SK-N-SH (cell line): ENCODE measurements at regions not wholly inside any gene's neighbourhood (a gene's known extent, or its start where the extent isn't known, plus 50 kb on each side); places are given as distances from the start of the nearest gene placed in this dataset.

Source experiments
- CTCF ChIA-PET: fragments of 300-600, 350-600 bp; formaldehyde crosslinking; extraction: SDS; loops from one replicate; lab custom pipeline; 2021; lab: Yijun Ruan, JAX
- POLR2A ChIA-PET: fragments of 350-600 bp; sonication (Branson Sonifier 250); formaldehyde crosslinking; extraction: SDS; loops from one replicate; lab custom pipeline; 2020; ENCODE audit warnings: antibody characterized with exemption, inconsistent platforms; lab: Yijun Ruan, JAX
- DNase-seq: peaks from one replicate; pipeline ENCODE4 v3.0.0; 2012
- H2AFZ ChIP-seq: fragments of 200-600 bp; sonication (generic); 2 replicates; pipeline ENCODE4 v1.8.1; 2016; ENCODE audit warnings: antibody characterized with exemption, mild to moderate bottlenecking, low read depth
- H3F3A ChIP-seq: fragments of 200-600 bp; sonication (generic); replicated peaks from 2 replicates; pipeline ENCODE3; 2016; ENCODE audit warnings: antibody characterized with exemption, mild to moderate bottlenecking; ENCODE audit not compliant: insufficient read depth
- H3K27ac ChIP-seq, 2 experiments: fragments of 200-500 bp in 1 of 2; fragments of 200-600 bp in 1 of 2; sonication (Bioruptor generic) in 1 of 2; sonication (generic), shearing (Covaris generic) in 1 of 2; 2 replicates each; pipeline versions ENCODE4 v1.5.1 to v1.6.1; 2014 to 2016; ENCODE audit warnings: low read depth in 2 of 2, inconsistent platforms in 1 of 2, low read length in 1 of 2, mild to moderate bottlenecking in 1 of 2, mixed read lengths in 1 of 2
- H3K27me3 ChIP-seq: fragments of 200-600 bp; sonication (generic), shearing (Covaris generic); 2 replicates; pipeline ENCODE4 v1.6.1; 2016; ENCODE audit warnings: mixed run types; ENCODE audit not compliant: insufficient read depth
- H3K36me3 ChIP-seq, 2 experiments: fragments of 200-500 bp in 1 of 2; fragments of 200-600 bp in 1 of 2; sonication (Bioruptor generic) in 1 of 2; sonication (generic) in 1 of 2; replicated peaks in 1 of 2; 2 replicates each; pipeline versions ENCODE3 to v1.5.1; 2014 to 2016; ENCODE audit warnings: low read length in 1 of 2, mild to moderate bottlenecking in 1 of 2; ENCODE audit not compliant: insufficient read depth in 2 of 2, control insufficient read depth in 1 of 2
- H3K4me1 ChIP-seq, 2 experiments: fragments of 200-500 bp in 1 of 2; fragments of 200-600 bp in 1 of 2; sonication (Bioruptor generic) in 1 of 2; sonication (generic), shearing (Covaris generic) in 1 of 2; 2 replicates each; pipeline versions ENCODE4 v1.5.1 to v1.6.1; 2014 to 2016; ENCODE audit warnings: low read depth in 1 of 2, low read length in 1 of 2, mixed run types in 1 of 2; ENCODE audit not compliant: insufficient read depth in 2 of 2, control insufficient read depth in 1 of 2
- H3K4me2 ChIP-seq: fragments of 200-600 bp; sonication (generic), shearing (Covaris generic); 2 replicates; pipeline ENCODE4 v1.6.1; 2017; ENCODE audit warnings: mixed run types
- H3K4me3 ChIP-seq, 2 experiments: fragments of 200-500 bp in 1 of 2; fragments of 200-600 bp in 1 of 2; sonication (Bioruptor generic) in 1 of 2; sonication (generic), shearing (Covaris generic) in 1 of 2; 2 replicates each; pipeline versions ENCODE4 v1.5.1 to v1.8.1; 2014 to 2016; ENCODE audit warnings: low read depth in 2 of 2, inconsistent platforms in 1 of 2, low read length in 1 of 2, mild to moderate bottlenecking in 1 of 2, mixed read lengths in 1 of 2, moderate library complexity in 1 of 2
- H3K79me2 ChIP-seq: fragments of 200-600 bp; sonication (generic); 2 replicates; pipeline ENCODE4 v1.8.1; 2017; ENCODE audit warnings: mild to moderate bottlenecking; ENCODE audit not compliant: insufficient read depth
- H3K9ac ChIP-seq: fragments of 200-600 bp; sonication (generic); 2 replicates; pipeline ENCODE4 v1.6.1; 2017; ENCODE audit warnings: mixed run types
- H3K9me2 ChIP-seq: fragments of 200-600 bp; sonication (generic); 2 replicates; pipeline ENCODE4 v1.6.1; 2017; ENCODE audit warnings: mixed run types
- H3K9me3 ChIP-seq: fragments of 200-600 bp; sonication (generic); 2 replicates; pipeline ENCODE4 v1.6.1; 2017; ENCODE audit warnings: mixed run types, mild to moderate bottlenecking, moderate library complexity
- H4K20me1 ChIP-seq: fragments of 200-600 bp; sonication (generic); 2 replicates; pipeline ENCODE4 v1.6.1; 2017; ENCODE audit warnings: mild to moderate bottlenecking, mixed run types; ENCODE audit not compliant: insufficient read depth
- ELF1 ChIP-seq: IDR thresholded peaks from 2 replicates; pipeline ENCODE4 v1.4.0; 2012
- EP300 ChIP-seq, 2 experiments: IDR thresholded peaks; 2 replicates each; pipeline versions ENCODE4 v1.4.0 to v1.6.1; 2012; ENCODE audit warnings: borderline replicate concordance in 1 of 2, low read depth in 1 of 2, low read length in 1 of 2
- FOXM1 ChIP-seq: IDR thresholded peaks from 2 replicates; pipeline ENCODE4 v1.4.0; 2012; ENCODE audit warnings: low read depth, mild to moderate bottlenecking
- GABPA ChIP-seq: IDR thresholded peaks from 2 replicates; pipeline ENCODE4 v1.4.0; 2012; ENCODE audit warnings: low read depth, mild to moderate bottlenecking
- MEF2A ChIP-seq: IDR thresholded peaks from 2 replicates; pipeline ENCODE4 v1.4.0; 2012; ENCODE audit warnings: low read depth, borderline replicate concordance
- NRF1 ChIP-seq: IDR thresholded peaks from 2 replicates; pipeline ENCODE4 v1.6.1; 2012; ENCODE audit warnings: low read depth, mild to moderate bottlenecking, low read length
- RFX5 ChIP-seq: IDR thresholded peaks from 2 replicates; pipeline ENCODE4 v1.6.1; 2012; ENCODE audit warnings: mild to moderate bottlenecking, improper control_type of control experiment, low read length
- RXRA ChIP-seq: IDR thresholded peaks from 2 replicates; pipeline ENCODE4 v1.4.0; 2012; ENCODE audit warnings: low read depth, mild to moderate bottlenecking, borderline replicate concordance
- SIN3A ChIP-seq: IDR thresholded peaks from 2 replicates; pipeline ENCODE4 v1.6.1; 2012; ENCODE audit warnings: low read depth, mild to moderate bottlenecking, low read length, moderate library complexity, borderline replicate concordance
- SMC3 ChIP-seq: IDR thresholded peaks from 2 replicates; pipeline ENCODE4 v1.6.1; 2012; ENCODE audit warnings: low read depth, low read length, improper control_type of control experiment
- TAF1 ChIP-seq: IDR thresholded peaks from 2 replicates; pipeline ENCODE4 v1.6.1; 2012; ENCODE audit warnings: low read depth, mild to moderate bottlenecking, low read length, moderate library complexity, borderline replicate concordance
- TEAD4 ChIP-seq: IDR thresholded peaks from 2 replicates; pipeline ENCODE4 v1.4.0; 2012; ENCODE audit warnings: mild to moderate bottlenecking, borderline replicate concordance; ENCODE audit not compliant: insufficient read depth
- WGBS: methylation state at CpG from one replicate; pipeline ENCODE4 v1.1.6; 2017; ENCODE audit warnings: low lambda C conversion rate; 5-methylcytosine and 5-hydroxymethylcytosine counted together
- TF ChIP-seq, protein P1 (sequence below): IDR thresholded peaks from 2 replicates; pipeline ENCODE4 v1.4.0; 2012; ENCODE audit warnings: low read depth, borderline replicate concordance
- TF ChIP-seq, protein P2 (sequence below): IDR thresholded peaks from 2 replicates; pipeline ENCODE4 v1.4.0; 2012; ENCODE audit warnings: low read depth
- TF ChIP-seq, protein P3 (sequence below): IDR thresholded peaks from 2 replicates; pipeline ENCODE4 v1.6.1; 2012; ENCODE audit warnings: mild to moderate bottlenecking, low read depth, low read length, moderate library complexity

DNA sequence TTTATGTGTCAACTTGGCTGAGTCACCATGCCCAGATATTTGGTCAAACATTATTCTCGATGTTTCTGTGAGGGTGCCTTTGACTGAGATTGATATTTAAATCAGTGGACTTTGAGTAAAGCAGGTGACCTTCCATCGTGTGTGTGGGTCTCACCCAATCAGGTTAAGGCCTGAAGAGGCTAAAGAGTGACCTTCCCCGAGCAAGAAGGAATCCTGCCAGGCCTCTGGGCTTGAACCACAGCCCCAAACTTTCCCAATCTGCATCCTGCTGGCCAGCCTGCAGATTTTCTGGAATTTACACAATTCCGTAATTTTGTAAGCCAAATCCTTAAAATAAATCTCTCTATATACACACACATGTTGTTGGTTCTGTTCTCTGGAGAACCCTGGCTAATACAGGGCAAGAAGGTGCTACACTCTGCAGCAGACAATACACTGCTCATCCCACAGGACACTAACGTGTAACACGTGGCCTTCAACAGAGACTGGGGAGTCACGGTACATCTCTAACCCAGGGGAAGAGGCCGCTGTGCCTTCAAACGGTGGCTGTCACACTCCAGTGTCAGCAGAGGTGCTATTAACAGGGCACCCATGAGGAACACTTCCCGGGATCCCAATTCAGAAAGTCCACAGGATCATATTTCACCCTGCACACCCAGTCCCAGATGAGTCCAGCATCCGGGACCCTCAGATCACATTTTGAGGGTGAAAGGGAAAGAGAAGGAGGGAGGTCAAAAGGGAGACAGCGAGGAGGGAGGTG lies 113.1 kb upstream of the ID2 start:
- POLR2A ChIA-PET = no interaction called here
- CTCF ChIA-PET = interaction anchor here (0.6 kb wide), 1 partner anchor 1103 kb away, joined by 4 read pairs; no protein-coding TSS in a partner anchor

More for the DNA sequence above, 113.1 kb upstream of the ID2 start:
- H3K4me1 ChIP-seq = peaks cover 0 to 9% of the 10 kb centered on the region in 2 experiments; a peak in 1 of 4 replicates
- no peaks in the 10 kb centered on the region for H3K79me2 ChIP-seq
- H3K27me3 ChIP-seq = no peaks in the 10 kb centered on the region; the same call in 1 of the 2 replicates
- DNase-seq = no peak
- no peaks in the 10 kb centered on the region for H3K9me3 ChIP-seq
- no peak overlapping the region for H2AFZ ChIP-seq
- no peak overlapping the region for H3K27ac ChIP-seq
- no peaks in the 10 kb centered on the region for H3F3A ChIP-seq
- no peaks in the 10 kb centered on the region for H3K36me3 ChIP-seq
- WGBS = 72% methylated on average over 10 of the region's 12 CpGs
- no peaks in the 10 kb centered on the region for H4K20me1 ChIP-seq
- no peak for TF ChIP-seq TAF1
- TF ChIP-seq, protein P1, sequence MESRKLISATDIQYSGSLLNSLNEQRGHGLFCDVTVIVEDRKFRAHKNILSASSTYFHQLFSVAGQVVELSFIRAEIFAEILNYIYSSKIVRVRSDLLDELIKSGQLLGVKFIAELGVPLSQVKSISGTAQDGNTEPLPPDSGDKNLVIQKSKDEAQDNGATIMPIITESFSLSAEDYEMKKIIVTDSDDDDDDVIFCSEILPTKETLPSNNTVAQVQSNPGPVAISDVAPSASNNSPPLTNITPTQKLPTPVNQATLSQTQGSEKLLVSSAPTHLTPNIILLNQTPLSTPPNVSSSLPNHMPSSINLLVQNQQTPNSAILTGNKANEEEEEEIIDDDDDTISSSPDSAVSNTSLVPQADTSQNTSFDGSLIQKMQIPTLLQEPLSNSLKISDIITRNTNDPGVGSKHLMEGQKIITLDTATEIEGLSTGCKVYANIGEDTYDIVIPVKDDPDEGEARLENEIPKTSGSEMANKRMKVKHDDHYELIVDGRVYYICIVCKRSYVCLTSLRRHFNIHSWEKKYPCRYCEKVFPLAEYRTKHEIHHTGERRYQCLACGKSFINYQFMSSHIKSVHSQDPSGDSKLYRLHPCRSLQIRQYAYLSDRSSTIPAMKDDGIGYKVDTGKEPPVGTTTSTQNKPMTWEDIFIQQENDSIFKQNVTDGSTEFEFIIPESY = no peak
- TF ChIP-seq FOXM1 = no peak
- TF ChIP-seq SMC3 = no peak
- TF ChIP-seq, protein P2, sequence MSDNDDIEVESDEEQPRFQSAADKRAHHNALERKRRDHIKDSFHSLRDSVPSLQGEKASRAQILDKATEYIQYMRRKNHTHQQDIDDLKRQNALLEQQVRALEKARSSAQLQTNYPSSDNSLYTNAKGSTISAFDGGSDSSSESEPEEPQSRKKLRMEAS = no peak
- no peak for TF ChIP-seq EP300 (IDR thresholded peaks at IDR 0.05; ENCODE audit: borderline replicate concordance in 1 of 2, low read depth in 1 of 2, low read length in 1 of 2)
- TF ChIP-seq, protein P3, sequence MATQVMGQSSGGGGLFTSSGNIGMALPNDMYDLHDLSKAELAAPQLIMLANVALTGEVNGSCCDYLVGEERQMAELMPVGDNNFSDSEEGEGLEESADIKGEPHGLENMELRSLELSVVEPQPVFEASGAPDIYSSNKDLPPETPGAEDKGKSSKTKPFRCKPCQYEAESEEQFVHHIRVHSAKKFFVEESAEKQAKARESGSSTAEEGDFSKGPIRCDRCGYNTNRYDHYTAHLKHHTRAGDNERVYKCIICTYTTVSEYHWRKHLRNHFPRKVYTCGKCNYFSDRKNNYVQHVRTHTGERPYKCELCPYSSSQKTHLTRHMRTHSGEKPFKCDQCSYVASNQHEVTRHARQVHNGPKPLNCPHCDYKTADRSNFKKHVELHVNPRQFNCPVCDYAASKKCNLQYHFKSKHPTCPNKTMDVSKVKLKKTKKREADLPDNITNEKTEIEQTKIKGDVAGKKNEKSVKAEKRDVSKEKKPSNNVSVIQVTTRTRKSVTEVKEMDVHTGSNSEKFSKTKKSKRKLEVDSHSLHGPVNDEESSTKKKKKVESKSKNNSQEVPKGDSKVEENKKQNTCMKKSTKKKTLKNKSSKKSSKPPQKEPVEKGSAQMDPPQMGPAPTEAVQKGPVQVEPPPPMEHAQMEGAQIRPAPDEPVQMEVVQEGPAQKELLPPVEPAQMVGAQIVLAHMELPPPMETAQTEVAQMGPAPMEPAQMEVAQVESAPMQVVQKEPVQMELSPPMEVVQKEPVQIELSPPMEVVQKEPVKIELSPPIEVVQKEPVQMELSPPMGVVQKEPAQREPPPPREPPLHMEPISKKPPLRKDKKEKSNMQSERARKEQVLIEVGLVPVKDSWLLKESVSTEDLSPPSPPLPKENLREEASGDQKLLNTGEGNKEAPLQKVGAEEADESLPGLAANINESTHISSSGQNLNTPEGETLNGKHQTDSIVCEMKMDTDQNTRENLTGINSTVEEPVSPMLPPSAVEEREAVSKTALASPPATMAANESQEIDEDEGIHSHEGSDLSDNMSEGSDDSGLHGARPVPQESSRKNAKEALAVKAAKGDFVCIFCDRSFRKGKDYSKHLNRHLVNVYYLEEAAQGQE = no peak
- no peak for TF ChIP-seq ELF1
- TF ChIP-seq RFX5 = no peak
- TF ChIP-seq GABPA = no peak
- TF ChIP-seq TEAD4 = no peak
- no peak for TF ChIP-seq MEF2A
- no peak for TF ChIP-seq RXRA
- TF ChIP-seq NRF1 = no peak
- no peak for TF ChIP-seq SIN3A
- H3K4me2 ChIP-seq = no peak overlapping the region
- H3K4me3 ChIP-seq = no peak overlapping the region
- no peak overlapping the region for H3K9ac ChIP-seq
- no peaks in the 10 kb centered on the region for H3K9me2 ChIP-seq
